GM19438 (cell line): ENCODE measurements at regions not wholly inside any gene's neighbourhood (a gene's known extent, or its start where the extent isn't known, plus 50 kb on each side); places are given as distances from the start of the nearest gene placed in this dataset.
"Not testable (repeated sequence)": the region's sequence is repeated elsewhere in the genome, so short reads cannot be mapped to it uniquely, and the experiment has no call there.

Source experiments
- ATAC-seq: cut with Tn5 transposase; IDR thresholded peaks from one replicate; pipeline ENCODE4 v1.9.1; 2021; ENCODE audit warnings: low read depth; ENCODE audit not compliant: unreplicated experiment

GRCh38 chr5:68822796-68823195 is 271.0 kb upstream of the SLC30A5 start:
- no peak for ATAC-seq

GRCh38 chr5:68823301-68823700 is 270.5 kb upstream of the SLC30A5 start:
- no peak for ATAC-seq

- ATAC-seq: no peak
Measured at GRCh38 chr5:68830377-68830898, 263.4 kb upstream of the SLC30A5 start.

- ATAC-seq: no peak
Measured at GRCh38 chr5:68834491-68834981, 259.3 kb upstream of the SLC30A5 start.

GRCh38 chr5:68838157-68838718 is 255.6 kb upstream of the SLC30A5 start:
- ATAC-seq: no peak

GRCh38 chr5:68839019-68839552 is 254.7 kb upstream of the SLC30A5 start:
- ATAC-seq: no peak

- ATAC-seq: no peak
Measured at GRCh38 chr5:68843624-68844364, 250.0 kb upstream of the SLC30A5 start.

- ATAC-seq: no peak
Measured at GRCh38 chr5:68845131-68845530, 248.7 kb upstream of the SLC30A5 start.

GRCh38 chr5:68846828-68847227 is 247.0 kb upstream of the SLC30A5 start:
- ATAC-seq: no peak

GRCh38 chr5:68848091-68848490 is 245.7 kb upstream of the SLC30A5 start:
- ATAC-seq: no peak

GRCh38 chr5:68849103-68849502 is 244.7 kb upstream of the SLC30A5 start:
- ATAC-seq: no peak

- no peak for ATAC-seq
Measured at GRCh38 chr5:68849906-68850305, 243.9 kb upstream of the SLC30A5 start.

- ATAC-seq: no peak
Measured at GRCh38 chr5:68861099-68861498, 232.7 kb upstream of the SLC30A5 start.

GRCh38 chr5:68862560-68862959 is 231.3 kb upstream of the SLC30A5 start:
- ATAC-seq: no peak

- ATAC-seq: not testable (repeated sequence)
Measured at GRCh38 chr5:68865192-68865591, 228.6 kb upstream of the SLC30A5 start.

GRCh38 chr5:68872088-68872839 is 221.6 kb upstream of the SLC30A5 start:
- ATAC-seq: no peak

GRCh38 chr5:68873198-68873597 is 220.6 kb upstream of the SLC30A5 start:
- no peak for ATAC-seq

- ATAC-seq: no peak
Measured at GRCh38 chr5:68875351-68875750, 218.5 kb upstream of the SLC30A5 start.

- ATAC-seq: no peak
Measured at GRCh38 chr5:68883436-68883835, 210.4 kb upstream of the SLC30A5 start.

GRCh38 chr5:68884144-68884754 is 209.6 kb upstream of the SLC30A5 start:
- no peak for ATAC-seq

GRCh38 chr5:68884883-68885282 is 208.9 kb upstream of the SLC30A5 start:
- no peak for ATAC-seq
